ENCODE measurements at regions not wholly inside any gene's neighbourhood (a gene's known extent, or its start where the extent isn't known, plus 50 kb on each side); places are given as distances from the start of the nearest gene placed in this dataset.
"Not testable (repeated sequence)": the region's sequence is repeated elsewhere in the genome, so short reads cannot be mapped to it uniquely, and the experiment has no call there.

DNA sequence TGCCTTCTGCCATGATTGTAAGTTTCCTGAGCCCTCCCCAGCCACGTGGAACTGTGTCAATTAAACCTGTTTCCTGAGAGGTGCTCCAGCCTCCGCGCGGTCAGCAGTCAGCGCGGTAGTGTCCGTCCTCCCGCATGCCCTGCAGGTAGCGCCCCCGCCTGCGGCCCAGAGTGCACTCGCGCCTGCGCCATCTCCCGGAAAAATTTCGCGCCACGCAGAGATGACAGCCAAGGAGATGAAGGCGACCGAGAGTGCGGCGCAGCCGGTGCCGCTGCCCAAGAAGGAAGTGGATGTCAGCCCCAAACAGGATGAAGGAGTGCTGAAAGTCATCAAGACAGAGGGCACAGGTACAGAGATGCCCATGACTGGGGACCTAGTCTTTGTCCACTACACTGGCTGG is 201.1 kb downstream of the SPATA31A6 start:
- H4K91ac ChIP-seq (ENCODE audit: low read depth, low read length, poor library complexity); H3K27me3 ChIP-seq (ENCODE audit: control insufficient read depth in 3 of 3, insufficient read depth in 3 of 3, low read depth in 1 of 3, low read length in 3 of 3); H4K8ac ChIP-seq (ENCODE audit: low read depth, low read length); H3K14ac ChIP-seq (ENCODE audit: low read length); H3K9me3 ChIP-seq (replicated peaks in 1 of 2; ENCODE audit: control insufficient read depth in 2 of 2, insufficient read depth in 1 of 2, low read depth in 1 of 2, low read length in 2 of 2); H2BK5ac ChIP-seq (ENCODE audit: low read length); H2BK15ac ChIP-seq (ENCODE audit: low read length); H3K18ac ChIP-seq (ENCODE audit: low read length); H3K27ac ChIP-seq (replicated peaks; ENCODE audit: low read length); DNase-seq (ENCODE audit: low spot score); H2AK5ac ChIP-seq (ENCODE audit: low read depth, low read length); H3K23ac ChIP-seq (ENCODE audit: low read depth, low read length, poor library complexity); H3K4me3 ChIP-seq (ENCODE audit: low read length in 2 of 2); H2AFZ ChIP-seq (ENCODE audit: low read length); H2BK120ac ChIP-seq (ENCODE audit: low read depth, low read length); H3K4ac ChIP-seq (ENCODE audit: low read length); H3K4me1 ChIP-seq (ENCODE audit: control insufficient read depth in 2 of 2, insufficient read depth in 1 of 2, low read depth in 1 of 2, low read length in 2 of 2); H2BK12ac ChIP-seq (ENCODE audit: low read length); H3K4me2 ChIP-seq (ENCODE audit: insufficient read depth, low read length, poor library complexity, severe bottlenecking); H3K79me1 ChIP-seq (ENCODE audit: low read depth, low read length); H3K9ac ChIP-seq (ENCODE audit: low read depth, low read length, poor library complexity); H3K36me3 ChIP-seq (replicated peaks in 1 of 2; ENCODE audit: control insufficient read depth in 2 of 2, insufficient read depth in 2 of 2, low read length in 2 of 2): not testable (repeated sequence)
- no CpG with 5 or more reads among the region's 24 CpGs for WGBS, 2 donors (ENCODE audit: extremely low coverage in 2 of 2, insufficient read length in 2 of 2, insufficient replicate concordance in 1 of 2)

- H2BK120ac ChIP-seq (ENCODE audit: low read depth, low read length); H3K18ac ChIP-seq (ENCODE audit: low read length); H2BK12ac ChIP-seq (ENCODE audit: low read length); H3K14ac ChIP-seq (ENCODE audit: low read length); H3K9me3 ChIP-seq (replicated peaks in 1 of 2; ENCODE audit: control insufficient read depth in 2 of 2, insufficient read depth in 1 of 2, low read depth in 1 of 2, low read length in 2 of 2); H3K4ac ChIP-seq (ENCODE audit: low read length); H4K8ac ChIP-seq (ENCODE audit: low read depth, low read length); H4K91ac ChIP-seq (ENCODE audit: low read depth, low read length, poor library complexity); H3K27me3 ChIP-seq (ENCODE audit: control insufficient read depth in 3 of 3, insufficient read depth in 3 of 3, low read depth in 1 of 3, low read length in 3 of 3); H2AFZ ChIP-seq (ENCODE audit: low read length); H3K9ac ChIP-seq (ENCODE audit: low read depth, low read length, poor library complexity); H3K4me2 ChIP-seq (ENCODE audit: insufficient read depth, low read length, poor library complexity, severe bottlenecking); H3K36me3 ChIP-seq (replicated peaks in 1 of 2; ENCODE audit: control insufficient read depth in 2 of 2, insufficient read depth in 2 of 2, low read length in 2 of 2); H3K23ac ChIP-seq (ENCODE audit: low read depth, low read length, poor library complexity); H3K4me3 ChIP-seq (ENCODE audit: low read length in 2 of 2); H3K27ac ChIP-seq (replicated peaks; ENCODE audit: low read length); H3K4me1 ChIP-seq (ENCODE audit: control insufficient read depth in 2 of 2, insufficient read depth in 1 of 2, low read depth in 1 of 2, low read length in 2 of 2); H2BK5ac ChIP-seq (ENCODE audit: low read length); H3K79me1 ChIP-seq (ENCODE audit: low read depth, low read length); H2BK15ac ChIP-seq (ENCODE audit: low read length); DNase-seq (ENCODE audit: low spot score); H2AK5ac ChIP-seq (ENCODE audit: low read depth, low read length): not testable (repeated sequence)
- WGBS, 2 donors (ENCODE audit: extremely low coverage in 2 of 2, insufficient read length in 2 of 2, insufficient replicate concordance in 1 of 2): no CpG with 5 or more reads among the region's 11 CpGs
Observed at GRCh38 chr9:42385574-42386120, 202.2 kb downstream of the SPATA31A6 start.

DNA sequence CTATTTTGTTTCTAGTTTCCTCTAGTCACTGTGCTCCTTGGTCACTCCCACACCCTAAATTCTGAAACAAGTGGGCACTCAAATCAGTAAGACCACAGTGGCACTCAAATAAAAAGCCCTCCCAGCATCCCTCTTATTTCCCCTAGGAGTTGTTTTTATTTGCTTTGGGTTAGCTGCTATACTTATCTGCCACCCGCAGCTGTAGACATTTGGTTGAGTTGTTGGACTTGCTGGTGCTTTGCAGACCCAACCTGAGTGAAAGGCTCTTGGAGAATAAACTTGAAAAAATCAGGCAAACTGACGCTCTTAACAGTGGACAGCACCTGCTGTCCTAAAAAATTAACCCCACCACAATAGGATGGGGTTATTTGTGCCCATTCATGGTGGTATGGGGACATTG is 203.0 kb downstream of the SPATA31A6 start:
- Histone ChIP-seq H3K79me1 (ENCODE audit: low read depth, low read length) (no peaks in the 10 kb centered on the region), H2BK12ac (ENCODE audit: low read length) (no peak overlapping the region), H3K4me2 (ENCODE audit: insufficient read depth, low read length, poor library complexity, severe bottlenecking) (no peak overlapping the region), H2BK120ac (ENCODE audit: low read depth, low read length) (no peak overlapping the region), H2AK5ac (ENCODE audit: low read depth, low read length) (no peak overlapping the region), H3K14ac (ENCODE audit: low read length) (no peak overlapping the region), H3K23ac (ENCODE audit: low read depth, low read length, poor library complexity) (no peak overlapping the region), H4K91ac (ENCODE audit: low read depth, low read length, poor library complexity) (no peak overlapping the region), H2BK5ac (ENCODE audit: low read length) (no peak overlapping the region), H3K4me3 (ENCODE audit: low read length in 2 of 2) (no peak overlapping the region), H3K36me3 (replicated peaks in 1 of 2; ENCODE audit: control insufficient read depth in 2 of 2, insufficient read depth in 2 of 2, low read length in 2 of 2) (no peaks in the 10 kb centered on the region), H2BK15ac (ENCODE audit: low read length) (no peak overlapping the region), H3K18ac (ENCODE audit: low read length) (no peak overlapping the region), H3K27ac (replicated peaks; ENCODE audit: low read length) (no peak overlapping the region), H3K27me3 (ENCODE audit: control insufficient read depth in 3 of 3, insufficient read depth in 3 of 3, low read depth in 1 of 3, low read length in 3 of 3) (no peaks in the 10 kb centered on the region), H3K9ac (ENCODE audit: low read depth, low read length, poor library complexity) (no peak overlapping the region), H3K4ac (ENCODE audit: low read length) (no peak overlapping the region), H3K4me1 (ENCODE audit: control insufficient read depth in 2 of 2, insufficient read depth in 1 of 2, low read depth in 1 of 2, low read length in 2 of 2) (peaks cover 0 to 2% of the 10 kb centered on the region in 2 donors), H3K9me3 (replicated peaks in 1 of 2; ENCODE audit: control insufficient read depth in 2 of 2, insufficient read depth in 1 of 2, low read depth in 1 of 2, low read length in 2 of 2) (no peaks in the 10 kb centered on the region), H4K8ac (ENCODE audit: low read depth, low read length) (no peak overlapping the region), H2AFZ (ENCODE audit: low read length) (no peak overlapping the region)
- no CpG with 5 or more reads among the region's 2 CpGs for WGBS, 2 donors (ENCODE audit: extremely low coverage in 2 of 2, insufficient read length in 2 of 2, insufficient replicate concordance in 1 of 2)
- no peak for DNase-seq (ENCODE audit: low spot score)

DNA sequence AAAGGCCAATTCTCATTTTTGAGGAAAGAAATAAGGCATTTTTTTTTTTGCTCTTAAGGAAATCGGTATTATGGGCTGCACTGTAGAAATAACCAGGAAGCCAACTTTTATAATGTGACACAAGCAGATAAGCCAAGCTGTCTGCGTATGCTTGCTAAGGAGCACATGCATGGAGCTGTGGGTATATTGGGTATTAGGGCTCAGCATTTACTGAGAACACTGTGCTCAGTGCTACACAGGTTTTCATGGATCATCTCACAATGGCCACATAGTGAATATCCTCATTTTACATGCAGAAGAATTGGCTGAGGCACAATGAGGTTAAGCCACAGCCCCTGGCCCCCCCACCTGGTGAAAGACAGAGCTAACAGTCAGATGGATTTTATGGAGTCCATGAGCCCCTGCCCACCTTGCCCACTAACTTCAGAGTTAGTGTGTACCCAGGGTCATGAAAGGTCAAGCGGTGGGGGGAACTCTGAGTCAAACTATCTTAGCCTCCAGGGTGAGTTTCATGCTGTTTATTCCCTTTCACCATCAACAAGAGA is 204.8 kb downstream of the SPATA31A6 start:
- Histone ChIP-seq H3K4me2 (ENCODE audit: insufficient read depth, low read length, poor library complexity, severe bottlenecking) (no peak overlapping the region), H2AFZ (ENCODE audit: low read length) (no peak overlapping the region), H3K14ac (ENCODE audit: low read length) (no peak overlapping the region), H3K4me1 (ENCODE audit: control insufficient read depth in 2 of 2, insufficient read depth in 1 of 2, low read depth in 1 of 2, low read length in 2 of 2) (peaks cover 0 to 2% of the 10 kb centered on the region in 2 donors), H3K18ac (ENCODE audit: low read length) (no peak overlapping the region), H3K23ac (ENCODE audit: low read depth, low read length, poor library complexity) (no peak overlapping the region), H2BK12ac (ENCODE audit: low read length) (no peak overlapping the region), H3K9ac (ENCODE audit: low read depth, low read length, poor library complexity) (no peak overlapping the region), H3K27me3 (ENCODE audit: control insufficient read depth in 3 of 3, insufficient read depth in 3 of 3, low read depth in 1 of 3, low read length in 3 of 3) (no peaks in the 10 kb centered on the region), H2BK15ac (ENCODE audit: low read length) (no peak overlapping the region), H3K4me3 (ENCODE audit: low read length in 2 of 2) (no peak overlapping the region), H3K79me1 (ENCODE audit: low read depth, low read length) (no peaks in the 10 kb centered on the region), H3K9me3 (replicated peaks in 1 of 2; ENCODE audit: control insufficient read depth in 2 of 2, insufficient read depth in 1 of 2, low read depth in 1 of 2, low read length in 2 of 2) (no peaks in the 10 kb centered on the region), H2BK120ac (ENCODE audit: low read depth, low read length) (no peak overlapping the region), H3K27ac (replicated peaks; ENCODE audit: low read length) (no peak overlapping the region), H3K36me3 (replicated peaks in 1 of 2; ENCODE audit: control insufficient read depth in 2 of 2, insufficient read depth in 2 of 2, low read length in 2 of 2) (no peaks in the 10 kb centered on the region), H3K4ac (ENCODE audit: low read length) (no peak overlapping the region), H4K91ac (ENCODE audit: low read depth, low read length, poor library complexity) (no peak overlapping the region), H4K8ac (ENCODE audit: low read depth, low read length) (no peak overlapping the region), H2BK5ac (ENCODE audit: low read length) (no peak overlapping the region), H2AK5ac (ENCODE audit: low read depth, low read length) (no peak overlapping the region)
- WGBS, 2 donors (ENCODE audit: extremely low coverage in 2 of 2, insufficient read length in 2 of 2, insufficient replicate concordance in 1 of 2): no CpG with 5 or more reads among the region's 3 CpGs
- DNase-seq (ENCODE audit: low spot score): no peak

Data from neuronal stem cell (in vitro differentiated cells).